T-helper 22 cell (primary cell): ENCODE measurements at regions not wholly inside any gene's neighbourhood (a gene's known extent, or its start where the extent isn't known, plus 50 kb on each side); places are given as distances from the start of the nearest gene placed in this dataset.

Experiments
- DNase-seq: peaks from one replicate; pipeline ENCODE4 v3.0.0-alpha.2; 2020; ENCODE audit warnings: low read depth

- no peak for DNase-seq
These were observed 163.3 kb upstream of the LEF1 start for GRCh38 chr4:108331905-108332632.

GRCh38 chr4:108328383-108328732 is 159.6 kb upstream of the LEF1 start:
- no peak for DNase-seq

GRCh38 chr4:108327642-108328382 is 159.1 kb upstream of the LEF1 start:
- DNase-seq, result no peak

GRCh38 chr4:108325561-108325960 is 156.8 kb upstream of the LEF1 start:
- DNase-seq, result no peak

- no peak for DNase-seq
These were observed 155.7 kb upstream of the LEF1 start for GRCh38 chr4:108324450-108324849.

- no peak for DNase-seq
These were observed 153.8 kb upstream of the LEF1 start for GRCh38 chr4:108322497-108322896.

- no peak for DNase-seq
These were observed 151.3 kb upstream of the LEF1 start for GRCh38 chr4:108320061-108320460.

GRCh38 chr4:108317377-108317776 is 148.6 kb upstream of the LEF1 start:
- no peak for DNase-seq

GRCh38 chr4:108315694-108316093 is 147.0 kb upstream of the LEF1 start:
- no peak for DNase-seq

GRCh38 chr4:108314900-108315589 is 146.3 kb upstream of the LEF1 start:
- no peak for DNase-seq

- DNase-seq, result no peak
These were observed 145.0 kb upstream of the LEF1 start for GRCh38 chr4:108313546-108314339.

GRCh38 chr4:108311313-108311712 is 142.6 kb upstream of the LEF1 start:
- no peak for DNase-seq

GRCh38 chr4:108303488-108304177 is 134.9 kb upstream of the LEF1 start:
- no peak for DNase-seq

- no peak for DNase-seq
These were observed 133.0 kb upstream of the LEF1 start for GRCh38 chr4:108301545-108302251.

- DNase-seq, result no peak
These were observed 128.9 kb upstream of the LEF1 start for GRCh38 chr4:108297605-108298004.

- no peak for DNase-seq
These were observed 123.5 kb upstream of the LEF1 start for GRCh38 chr4:108292229-108292628.

- no peak for DNase-seq
These were observed 122.4 kb upstream of the LEF1 start for GRCh38 chr4:108291137-108291536.

GRCh38 chr4:108287834-108288413 is 119.2 kb upstream of the LEF1 start:
- DNase-seq, result no peak

- DNase-seq, result no peak
These were observed 111.3 kb upstream of the LEF1 start for GRCh38 chr4:108280072-108280471.

GRCh38 chr4:108276690-108277089 is 108.0 kb upstream of the LEF1 start:
- DNase-seq, result no peak

- DNase-seq, result no peak
These were observed 104.3 kb upstream of the LEF1 start for GRCh38 chr4:108272986-108273385.
